NB4 (cell line): ENCODE measurements at regions not wholly inside any gene's neighbourhood (a gene's known extent, or its start where the extent isn't known, plus 50 kb on each side); places are given as distances from the start of the nearest gene placed in this dataset.

Source experiments
- CTCF ChIP-seq: IDR thresholded peaks from one replicate; pipeline ENCODE4 v1.5.1; 2012; ENCODE audit warnings: low read depth, low read length
- MAX ChIP-seq: IDR thresholded peaks from 2 replicates; pipeline ENCODE4 v1.6.1; 2011; ENCODE audit warnings: low read depth, low read length
- MYC ChIP-seq: IDR thresholded peaks from 2 replicates; pipeline ENCODE4 v1.6.1; 2011; ENCODE audit warnings: low read depth, low read length

- TF ChIP-seq CTCF (no peak), MAX (no peak), MYC (no peak)
Measured at GRCh38 chr4:62571494-62571893, 1371.4 kb downstream of the ADGRL3 start.
